ENCODE measurements at regions not wholly inside any gene's neighbourhood (a gene's known extent, or its start where the extent isn't known, plus 50 kb on each side); places are given as distances from the start of the nearest gene placed in this dataset.
"Not testable (repeated sequence)": the region's sequence is repeated elsewhere in the genome, so short reads cannot be mapped to it uniquely, and the experiment has no call there.

GRCh38 chr3:144480416-144480919, 508.8 kb downstream of the DIPK2A start:
- ATAC-seq: no peak
- intact Hi-C loops (cut with DNase I): no loop called here
- DNase-seq: no peak

DNA sequence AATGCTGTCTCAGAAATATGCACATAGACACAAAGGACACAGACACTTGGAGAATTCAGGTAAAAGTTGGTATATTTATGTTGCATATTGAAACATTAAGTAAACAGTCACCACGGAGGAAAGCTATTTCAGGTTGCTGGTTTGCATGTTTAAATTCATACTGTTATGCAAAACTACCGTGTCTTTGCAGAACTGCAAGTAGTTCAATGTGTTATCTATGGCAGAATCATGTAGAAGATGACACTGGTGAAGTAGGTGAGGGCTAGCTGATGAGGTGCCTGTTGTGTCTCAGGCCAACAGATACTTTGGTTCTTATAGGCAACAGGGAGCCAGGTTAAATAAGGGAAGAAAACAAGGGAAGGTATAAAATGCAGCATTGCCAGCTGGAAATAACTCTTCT, 511.3 kb downstream of the DIPK2A start:
- intact Hi-C loops (cut with DNase I): no loop called here
- no peak for ATAC-seq
- no peak for DNase-seq

- ATAC-seq (no peak), DNase-seq (no peak)
- intact Hi-C loops (cut with DNase I): no loop called here
These were observed 515.4 kb downstream of the DIPK2A start for GRCh38 chr3:144487011-144487410.

- DNase-seq (no peak), ATAC-seq (no peak)
- intact Hi-C loops (cut with DNase I): no loop called here
These were observed 517.3 kb downstream of the DIPK2A start for GRCh38 chr3:144488927-144489326.

DNA sequence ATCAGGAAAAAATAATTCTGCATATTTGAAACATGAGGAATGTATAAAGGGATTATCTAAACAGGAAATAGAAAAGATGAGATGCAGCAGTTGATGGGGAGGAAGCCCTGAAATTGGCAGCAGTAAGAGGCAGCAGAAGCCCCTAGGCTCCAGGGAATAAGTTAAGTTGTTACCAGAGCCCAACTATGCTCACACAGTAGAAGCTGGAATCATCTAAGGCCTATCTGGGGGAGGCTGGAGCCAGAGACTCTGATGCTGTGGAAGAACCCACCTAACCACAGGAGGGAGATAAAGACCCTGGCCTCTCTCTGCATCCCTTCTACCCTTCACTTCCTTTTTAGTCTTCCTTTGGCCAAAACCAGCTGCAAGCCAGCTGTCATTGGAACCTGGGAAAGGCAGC, 519.7 kb downstream of the DIPK2A start:
- intact Hi-C loops (cut with DNase I): no loop called here
- ATAC-seq: no peak
- DNase-seq: no peak

- intact Hi-C loops (cut with DNase I): not testable (repeated sequence)
These were observed 523.0 kb downstream of the DIPK2A start for GRCh38 chr3:144494651-144495050.

GRCh38 chr3:144496141-144496835, 524.7 kb downstream of the DIPK2A start:
- DNase-seq (no peak), ATAC-seq (no peak)
- intact Hi-C loops (cut with DNase I): no loop called here

More at GRCh38 chr3:144494651-144495050, 523.0 kb downstream of the DIPK2A start:
- not testable (repeated sequence) for DNase-seq, ATAC-seq

GRCh38 chr3:144497452-144497851, 525.8 kb downstream of the DIPK2A start:
- ATAC-seq (no peak), DNase-seq (no peak)
- intact Hi-C loops (cut with DNase I): no loop called here

DNA sequence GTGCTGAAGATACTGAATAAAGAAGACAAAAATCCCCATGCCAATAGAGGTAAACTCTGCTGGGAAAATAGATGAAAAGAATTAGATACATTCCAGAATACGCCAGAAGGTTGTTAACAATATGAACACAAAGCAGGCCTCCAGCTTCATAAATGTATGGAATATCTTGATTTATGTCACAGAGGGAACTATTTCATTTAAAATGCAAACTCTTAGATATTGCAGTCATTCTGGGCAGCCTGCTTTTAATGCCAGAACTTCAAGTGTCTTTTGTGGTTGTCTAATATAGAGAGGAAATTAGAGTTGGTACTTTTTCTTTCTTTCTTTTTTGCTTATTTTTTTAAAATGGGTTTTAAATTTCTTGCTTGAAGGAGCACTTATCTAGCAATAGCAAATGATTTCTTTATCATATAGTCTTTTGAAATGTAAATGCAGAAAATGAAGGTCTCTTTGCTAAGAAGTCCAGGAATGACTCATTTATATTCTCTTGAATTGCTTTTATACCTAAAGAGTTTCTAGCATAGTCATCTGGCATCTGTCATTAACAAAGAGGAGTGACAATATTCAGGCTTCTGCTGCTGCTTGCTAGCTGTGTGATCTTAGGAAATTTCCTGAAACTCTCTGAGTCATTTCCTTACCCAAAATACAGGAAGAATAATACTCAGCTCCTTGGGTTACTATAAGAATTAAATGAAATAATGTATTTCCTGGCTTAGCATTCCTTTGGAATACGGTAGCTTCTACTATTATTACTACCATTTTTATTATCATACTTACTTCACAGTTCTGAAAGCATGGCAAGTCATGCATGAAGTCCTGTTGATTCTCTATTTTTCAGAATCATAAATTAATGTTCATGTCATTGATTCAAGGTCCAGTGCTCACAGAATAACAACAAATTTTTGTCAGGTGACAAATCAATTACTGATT, 527.6 kb downstream of the DIPK2A start:
- DNase-seq (no peak), ATAC-seq (no peak)
- intact Hi-C loops (cut with DNase I): no loop called here

GRCh38 chr3:144501467-144501866, 529.8 kb downstream of the DIPK2A start:
- ATAC-seq (no peak), DNase-seq (no peak)
- intact Hi-C loops (cut with DNase I): no loop called here

DNA sequence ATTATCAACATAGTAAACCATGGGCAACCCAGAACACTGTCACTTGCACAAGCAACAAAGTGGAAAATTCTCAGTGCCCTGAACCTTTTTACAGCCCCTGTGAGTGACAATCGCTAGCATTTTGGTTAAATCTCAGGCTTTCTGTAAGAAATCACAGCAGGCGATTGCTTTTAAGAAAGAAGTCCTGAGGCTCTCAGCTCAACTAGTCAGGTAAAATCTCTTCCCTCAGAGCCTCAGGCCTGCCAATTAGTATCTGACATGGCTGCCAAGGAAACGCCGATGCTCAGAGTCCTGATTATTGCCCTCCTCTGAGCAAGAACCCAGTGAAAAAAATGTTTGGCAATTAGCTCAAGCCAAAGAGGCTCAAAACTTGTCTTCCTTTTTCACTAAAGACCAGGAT, 530.8 kb downstream of the DIPK2A start:
- no peak for DNase-seq
- intact Hi-C loops (cut with DNase I): no loop called here
- ATAC-seq: no peak

- intact Hi-C loops (cut with DNase I); DNase-seq; ATAC-seq: not testable (repeated sequence)
These were observed 534.8 kb downstream of the DIPK2A start for GRCh38 chr3:144506375-144506774.

GRCh38 chr3:144511346-144511745, 539.7 kb downstream of the DIPK2A start:
- ATAC-seq (no peak), DNase-seq (no peak)
- intact Hi-C loops (cut with DNase I): no loop called here

DNA sequence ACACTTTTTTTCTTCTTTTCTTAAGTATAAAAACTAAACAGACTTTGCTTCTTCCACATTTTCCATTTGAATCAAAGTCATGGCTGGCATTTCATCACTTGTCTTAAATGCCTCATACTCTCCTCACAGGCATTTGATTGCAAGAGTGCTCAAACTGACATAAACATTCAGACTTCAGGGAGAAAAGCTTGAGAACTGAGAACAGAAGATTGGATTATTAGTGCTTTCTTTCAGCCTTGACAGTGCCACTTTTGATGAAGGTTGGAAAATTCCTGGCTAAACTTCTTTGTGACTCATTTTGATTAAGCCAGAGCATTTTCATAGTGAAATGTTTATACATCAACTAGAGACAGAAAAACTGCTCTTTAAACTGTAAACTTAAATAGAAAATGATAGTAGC, 544.4 kb downstream of the DIPK2A start:
- intact Hi-C loops (cut with DNase I): no loop called here
- ATAC-seq (no peak), DNase-seq (no peak)

GRCh38 chr3:144516589-144516988, 545.0 kb downstream of the DIPK2A start:
- intact Hi-C loops (cut with DNase I): no loop called here
- no peak for ATAC-seq

DNA sequence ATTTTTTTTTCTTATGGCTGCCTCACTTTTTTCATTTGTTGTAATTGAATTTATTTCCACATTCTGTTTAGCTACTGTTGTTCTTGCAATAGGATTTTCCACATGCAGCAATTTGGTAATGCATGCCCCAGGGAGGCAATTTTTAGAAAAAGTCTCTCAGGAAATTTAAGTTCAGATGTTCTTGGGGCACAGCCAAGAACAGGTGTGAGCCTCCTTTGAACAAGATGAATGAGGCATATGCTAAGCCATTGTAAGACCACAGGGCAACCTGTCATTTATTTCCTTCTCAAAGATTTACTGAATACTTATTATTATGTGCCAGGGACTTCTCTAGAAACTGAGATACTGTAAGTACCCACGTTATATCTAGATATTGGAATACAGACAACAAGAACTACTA, 549.5 kb downstream of the DIPK2A start:
- DNase-seq: no peak
- no peak for ATAC-seq
- intact Hi-C loops (cut with DNase I): no loop called here

More at GRCh38 chr3:144516589-144516988, 545.0 kb downstream of the DIPK2A start:
- DNase-seq: no peak

DNA sequence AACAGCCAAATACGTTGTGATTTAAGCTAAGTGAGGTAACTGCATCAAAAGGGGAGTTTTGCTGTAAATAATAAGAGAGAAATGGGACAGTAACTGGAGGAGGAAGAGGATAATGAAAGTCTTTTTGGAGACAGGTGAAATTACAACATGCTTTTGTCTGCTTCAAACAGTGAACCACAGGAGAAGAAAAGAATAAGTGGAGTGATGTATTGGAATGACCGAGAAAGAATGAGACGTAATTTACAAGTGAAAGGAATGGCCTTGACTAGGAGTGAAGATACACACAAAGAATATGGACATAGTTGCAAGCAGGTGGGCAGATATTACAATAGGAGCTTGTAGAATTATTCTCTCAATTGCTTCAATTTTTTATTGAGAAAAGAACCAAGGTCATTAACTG, 550.8 kb downstream of the DIPK2A start:
- DNase-seq: no peak
- no peak for ATAC-seq
- intact Hi-C loops (cut with DNase I): no loop called here

- ATAC-seq (no peak), DNase-seq (no peak)
- intact Hi-C loops (cut with DNase I): no loop called here
These were observed 551.8 kb downstream of the DIPK2A start for GRCh38 chr3:144523396-144523795.

DNA sequence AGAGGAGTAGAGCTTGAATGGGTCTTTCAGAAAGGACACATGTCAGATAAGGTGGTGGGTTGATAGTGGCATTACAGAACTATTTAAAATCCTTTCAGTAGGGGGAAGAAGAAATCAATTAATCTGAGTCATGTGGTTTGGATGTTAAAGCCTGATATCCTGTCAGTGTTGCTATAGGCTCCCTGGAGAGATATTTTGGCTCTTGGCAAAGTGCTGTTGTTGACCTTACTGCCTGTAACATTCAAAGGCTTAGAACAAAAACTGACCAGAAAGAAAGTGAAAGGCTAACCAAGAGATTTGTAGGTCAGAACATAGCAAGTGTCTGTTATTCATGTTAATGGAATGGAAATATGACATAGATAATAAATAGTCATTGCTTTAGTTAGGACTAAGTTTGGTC, 552.9 kb downstream of the DIPK2A start:
- ATAC-seq: no peak
- no peak for DNase-seq
- intact Hi-C loops (cut with DNase I): no loop called here

DNA sequence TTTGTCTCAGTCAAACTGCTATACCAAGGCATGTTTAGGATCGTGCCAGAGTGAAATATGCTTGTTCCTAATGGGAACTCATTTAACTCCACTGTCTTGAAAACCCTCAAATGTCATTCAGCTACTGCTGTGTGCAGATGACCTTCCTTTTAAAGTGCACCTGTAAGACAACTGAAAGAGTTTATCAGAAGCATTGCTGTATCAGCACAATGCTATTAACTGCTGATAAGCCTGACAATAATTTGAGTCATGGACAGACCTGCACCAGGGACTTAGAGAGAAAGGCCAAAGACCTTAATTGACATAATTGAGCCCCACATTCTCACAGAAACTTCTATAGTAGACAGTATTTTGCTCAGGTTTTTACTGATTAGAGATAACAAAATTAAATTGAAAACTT, 557.9 kb downstream of the DIPK2A start:
- intact Hi-C loops (cut with DNase I): no loop called here
- ATAC-seq (no peak), DNase-seq (no peak)

All from left cardiac atrium (tissue), 4 donors.